ENCODE measurements at regions not wholly inside any gene's neighbourhood (a gene's known extent, or its start where the extent isn't known, plus 50 kb on each side); places are given as distances from the start of the nearest gene placed in this dataset.
"Not testable (repeated sequence)": the region's sequence is repeated elsewhere in the genome, so short reads cannot be mapped to it uniquely, and the experiment has no call there.

DNA sequence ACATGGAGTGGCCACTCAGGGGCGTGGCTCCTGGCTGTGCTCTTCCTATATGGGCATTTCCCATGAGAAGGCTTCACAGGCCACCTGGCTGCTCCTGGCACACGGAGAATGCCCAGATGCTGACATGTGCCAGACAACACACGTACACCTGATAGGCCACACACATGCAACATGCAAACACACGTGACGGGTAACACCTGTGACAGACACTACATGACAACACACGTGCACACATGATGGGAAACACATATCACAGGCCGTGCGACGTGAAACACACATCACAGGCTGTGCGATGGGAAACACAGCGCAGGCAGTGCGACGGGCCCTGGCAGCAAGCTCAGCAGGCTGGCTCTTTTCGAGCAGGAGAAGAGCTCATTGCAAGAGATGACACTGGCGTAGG, 94.3 kb upstream of the HMX1 start:
- TF ChIP-seq, protein P1, sequence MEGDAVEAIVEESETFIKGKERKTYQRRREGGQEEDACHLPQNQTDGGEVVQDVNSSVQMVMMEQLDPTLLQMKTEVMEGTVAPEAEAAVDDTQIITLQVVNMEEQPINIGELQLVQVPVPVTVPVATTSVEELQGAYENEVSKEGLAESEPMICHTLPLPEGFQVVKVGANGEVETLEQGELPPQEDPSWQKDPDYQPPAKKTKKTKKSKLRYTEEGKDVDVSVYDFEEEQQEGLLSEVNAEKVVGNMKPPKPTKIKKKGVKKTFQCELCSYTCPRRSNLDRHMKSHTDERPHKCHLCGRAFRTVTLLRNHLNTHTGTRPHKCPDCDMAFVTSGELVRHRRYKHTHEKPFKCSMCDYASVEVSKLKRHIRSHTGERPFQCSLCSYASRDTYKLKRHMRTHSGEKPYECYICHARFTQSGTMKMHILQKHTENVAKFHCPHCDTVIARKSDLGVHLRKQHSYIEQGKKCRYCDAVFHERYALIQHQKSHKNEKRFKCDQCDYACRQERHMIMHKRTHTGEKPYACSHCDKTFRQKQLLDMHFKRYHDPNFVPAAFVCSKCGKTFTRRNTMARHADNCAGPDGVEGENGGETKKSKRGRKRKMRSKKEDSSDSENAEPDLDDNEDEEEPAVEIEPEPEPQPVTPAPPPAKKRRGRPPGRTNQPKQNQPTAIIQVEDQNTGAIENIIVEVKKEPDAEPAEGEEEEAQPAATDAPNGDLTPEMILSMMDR (conservative IDR thresholded peaks at IDR 0.05): not testable (repeated sequence)
- TF ChIP-seq EZH2 (IDR thresholded peaks at IDR 0.05; ENCODE audit: low read depth): not testable (repeated sequence)
